KMS-11 (cell line): ENCODE measurements at regions not wholly inside any gene's neighbourhood (a gene's known extent, or its start where the extent isn't known, plus 50 kb on each side); places are given as distances from the start of the nearest gene placed in this dataset.

Source experiments
- H2AFZ ChIP-seq: fragments of 200-600 bp; sonication (generic); 2 replicates; pipeline ENCODE4 v1.6.1; 2016; ENCODE audit warnings: antibody characterized with exemption, mixed run types, low read depth
- H3K27ac ChIP-seq: fragments of 200-600 bp; sonication (generic); 2 replicates; pipeline ENCODE4 v1.6.1; 2016; ENCODE audit warnings: mild to moderate bottlenecking, mixed run types
- H3K27me3 ChIP-seq: fragments of 200-600 bp; sonication (generic); 2 replicates; pipeline ENCODE4 v1.6.1; 2017; ENCODE audit warnings: mild to moderate bottlenecking, low read depth, mixed run types, moderate library complexity; ENCODE audit not compliant: insufficient read depth
- H3K36me3 ChIP-seq: fragments of 200-600 bp; sonication (generic); 2 replicates; pipeline ENCODE4 v1.6.1; 2017; ENCODE audit warnings: mild to moderate bottlenecking, mixed run types; ENCODE audit not compliant: insufficient read depth
- H3K4me1 ChIP-seq: fragments of 200-600 bp; sonication (generic); 2 replicates; pipeline ENCODE4 v1.6.1; 2016; ENCODE audit warnings: mild to moderate bottlenecking, low read depth, mixed run types; ENCODE audit not compliant: poor library complexity, severe bottlenecking
- H3K4me2 ChIP-seq: fragments of 200-600 bp; sonication (generic); 2 replicates; pipeline ENCODE4 v1.7.0; 2016; ENCODE audit warnings: mild to moderate bottlenecking, mixed run types
- H3K4me3 ChIP-seq: fragments of 200-600 bp; sonication (generic); IDR thresholded peaks from 2 replicates; pipeline ENCODE4 v1.6.1; 2017; ENCODE audit warnings: low read depth, low read length, mixed read lengths; ENCODE audit not compliant: insufficient read depth
- H3K79me2 ChIP-seq: fragments of 200-600 bp; sonication (generic); 2 replicates; pipeline ENCODE4 v1.6.1; 2016; ENCODE audit warnings: low read depth, mixed run types; ENCODE audit not compliant: insufficient read depth
- H3K9ac ChIP-seq: fragments of 200-600 bp; sonication (generic); 2 replicates; pipeline ENCODE4 v1.6.1; 2016; ENCODE audit warnings: mild to moderate bottlenecking, mixed run types
- H4K20me1 ChIP-seq: fragments of 200-600 bp; sonication (generic); 2 replicates; pipeline ENCODE4 v1.6.1; 2016; ENCODE audit warnings: mild to moderate bottlenecking, mixed run types; ENCODE audit not compliant: insufficient read depth
- TF ChIP-seq, protein P1 (sequence below): fragments of 200-600 bp; sonication (generic); conservative IDR thresholded peaks from 2 replicates; pipeline ENCODE4 v1.6.1; 2017; ENCODE audit warnings: low read depth, mild to moderate bottlenecking, antibody characterized with exemption, low read length, moderate library complexity, mixed read lengths

DNA sequence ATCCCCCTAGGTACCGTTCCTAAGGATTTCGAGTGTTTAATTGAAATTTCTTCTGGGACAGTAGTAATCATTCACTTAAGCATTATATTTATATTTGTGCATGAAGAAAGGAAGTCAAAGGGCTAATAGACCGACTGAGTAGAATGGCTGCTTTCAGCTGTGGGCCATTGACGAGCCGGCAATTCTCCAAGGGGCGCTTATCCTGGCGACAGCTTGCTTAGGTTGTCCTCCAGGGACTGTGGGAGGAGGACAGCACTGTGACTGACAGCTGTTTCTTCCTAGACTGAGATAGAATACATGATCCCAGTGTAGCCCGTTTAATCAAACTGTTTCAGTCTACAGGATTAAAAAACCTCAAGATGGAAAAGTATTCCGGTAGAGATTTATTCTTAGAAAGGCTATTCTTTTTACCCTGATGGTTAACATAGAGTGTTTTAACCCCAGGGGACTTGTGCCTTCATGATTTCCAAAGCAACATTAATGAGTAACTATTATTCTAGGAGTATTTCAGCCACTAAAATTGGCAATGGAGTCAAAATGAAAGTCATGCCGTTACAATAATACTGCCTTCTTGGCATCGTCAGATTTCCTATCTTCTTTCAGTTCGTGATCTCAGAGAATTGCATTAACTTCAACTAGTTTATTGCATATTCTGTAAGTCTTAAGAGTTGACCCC lies 943.1 kb upstream of the WWC1 start:
- Histone ChIP-seq H3K79me2 (no peaks in the 10 kb centered on the region), H4K20me1 (no peaks in the 10 kb centered on the region), H3K4me2 (no peak overlapping the region), H3K27ac (no peak overlapping the region), H3K4me1 (no peaks in the 10 kb centered on the region), H3K36me3 (no peaks in the 10 kb centered on the region), H2AFZ (no peak overlapping the region), H3K9ac (no peak overlapping the region), H3K4me3 (no peak overlapping the region), H3K27me3 (no peaks in the 10 kb centered on the region)
- TF ChIP-seq, protein P1, sequence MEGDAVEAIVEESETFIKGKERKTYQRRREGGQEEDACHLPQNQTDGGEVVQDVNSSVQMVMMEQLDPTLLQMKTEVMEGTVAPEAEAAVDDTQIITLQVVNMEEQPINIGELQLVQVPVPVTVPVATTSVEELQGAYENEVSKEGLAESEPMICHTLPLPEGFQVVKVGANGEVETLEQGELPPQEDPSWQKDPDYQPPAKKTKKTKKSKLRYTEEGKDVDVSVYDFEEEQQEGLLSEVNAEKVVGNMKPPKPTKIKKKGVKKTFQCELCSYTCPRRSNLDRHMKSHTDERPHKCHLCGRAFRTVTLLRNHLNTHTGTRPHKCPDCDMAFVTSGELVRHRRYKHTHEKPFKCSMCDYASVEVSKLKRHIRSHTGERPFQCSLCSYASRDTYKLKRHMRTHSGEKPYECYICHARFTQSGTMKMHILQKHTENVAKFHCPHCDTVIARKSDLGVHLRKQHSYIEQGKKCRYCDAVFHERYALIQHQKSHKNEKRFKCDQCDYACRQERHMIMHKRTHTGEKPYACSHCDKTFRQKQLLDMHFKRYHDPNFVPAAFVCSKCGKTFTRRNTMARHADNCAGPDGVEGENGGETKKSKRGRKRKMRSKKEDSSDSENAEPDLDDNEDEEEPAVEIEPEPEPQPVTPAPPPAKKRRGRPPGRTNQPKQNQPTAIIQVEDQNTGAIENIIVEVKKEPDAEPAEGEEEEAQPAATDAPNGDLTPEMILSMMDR, result no peak

GRCh38 chr5:167348980-167349379 lies 942.5 kb upstream of the WWC1 start:
- Histone ChIP-seq H3K4me2 (no peak overlapping the region), H2AFZ (no peak overlapping the region), H3K79me2 (no peaks in the 10 kb centered on the region), H3K36me3 (no peaks in the 10 kb centered on the region), H3K27ac (no peak overlapping the region), H3K9ac (no peak overlapping the region), H3K4me3 (no peak overlapping the region), H4K20me1 (no peaks in the 10 kb centered on the region), H3K4me1 (no peaks in the 10 kb centered on the region), H3K27me3 (no peaks in the 10 kb centered on the region)
- TF ChIP-seq, protein P1, result no peak

GRCh38 chr5:167351316-167351715 lies 940.1 kb upstream of the WWC1 start:
- Histone ChIP-seq H3K27me3 (no peaks in the 10 kb centered on the region), H4K20me1 (no peaks in the 10 kb centered on the region), H2AFZ (no peak overlapping the region), H3K79me2 (no peaks in the 10 kb centered on the region), H3K4me1 (no peaks in the 10 kb centered on the region), H3K4me3 (no peak overlapping the region), H3K4me2 (no peak overlapping the region), H3K36me3 (no peaks in the 10 kb centered on the region), H3K27ac (no peak overlapping the region), H3K9ac (no peak overlapping the region)
- TF ChIP-seq, protein P1, result no peak

DNA sequence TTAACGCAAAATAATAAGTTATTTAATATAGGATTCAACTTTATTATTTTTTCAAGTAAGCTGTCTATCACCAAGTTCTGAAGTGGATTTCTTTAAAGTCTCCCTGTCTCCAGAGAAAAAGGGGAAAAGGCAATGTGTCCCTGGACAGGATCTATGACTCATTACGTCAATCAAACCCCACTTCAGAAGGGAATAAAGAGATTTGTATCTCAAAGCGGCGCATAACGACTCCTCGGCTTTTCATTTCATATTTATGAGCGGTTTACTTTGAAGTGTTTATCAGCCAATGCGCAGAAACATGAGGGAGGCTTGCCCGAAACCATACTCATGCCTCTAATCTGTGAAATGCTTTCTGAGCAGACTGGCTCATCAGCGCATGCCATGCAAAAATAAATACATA lies 938.6 kb upstream of the WWC1 start:
- Histone ChIP-seq H3K4me2 (no peak overlapping the region), H2AFZ (no peak overlapping the region), H3K9ac (no peak overlapping the region), H4K20me1 (no peaks in the 10 kb centered on the region), H3K79me2 (no peaks in the 10 kb centered on the region), H3K27ac (no peak overlapping the region), H3K27me3 (no peaks in the 10 kb centered on the region), H3K36me3 (no peaks in the 10 kb centered on the region), H3K4me3 (no peak overlapping the region), H3K4me1 (no peaks in the 10 kb centered on the region)
- TF ChIP-seq, protein P1, result no peak
